Breast epithelium (tissue), 3 donors: ENCODE measurements at regions not wholly inside any gene's neighbourhood (a gene's known extent, or its start where the extent isn't known, plus 50 kb on each side); places are given as distances from the start of the nearest gene placed in this dataset.

Source experiments
- POLR2A ChIP-seq: fragments of 450-650 bp; IDR thresholded peaks from one replicate; pipeline ENCODE4 v1.6.1; 2016; ENCODE audit warnings: antibody characterized with exemption, mild to moderate bottlenecking, moderate library complexity
- POLR2AphosphoS5 ChIP-seq, 3 donors: sonication (generic); formaldehyde crosslinking; IDR thresholded peaks; one replicate each; pipeline ENCODE4 v1.6.1; 2017; ENCODE audit warnings: antibody characterized with exemption in 3 of 3
- TF ChIP-seq, protein P1 (sequence below), 3 donors: fragments of 450-650 bp; IDR thresholded peaks; one replicate each; pipeline ENCODE4 v1.5.1; 2016 to 2017; ENCODE audit warnings: antibody characterized with exemption in 3 of 3, mild to moderate bottlenecking in 3 of 3, moderate library complexity in 3 of 3

- TF ChIP-seq, protein P1, sequence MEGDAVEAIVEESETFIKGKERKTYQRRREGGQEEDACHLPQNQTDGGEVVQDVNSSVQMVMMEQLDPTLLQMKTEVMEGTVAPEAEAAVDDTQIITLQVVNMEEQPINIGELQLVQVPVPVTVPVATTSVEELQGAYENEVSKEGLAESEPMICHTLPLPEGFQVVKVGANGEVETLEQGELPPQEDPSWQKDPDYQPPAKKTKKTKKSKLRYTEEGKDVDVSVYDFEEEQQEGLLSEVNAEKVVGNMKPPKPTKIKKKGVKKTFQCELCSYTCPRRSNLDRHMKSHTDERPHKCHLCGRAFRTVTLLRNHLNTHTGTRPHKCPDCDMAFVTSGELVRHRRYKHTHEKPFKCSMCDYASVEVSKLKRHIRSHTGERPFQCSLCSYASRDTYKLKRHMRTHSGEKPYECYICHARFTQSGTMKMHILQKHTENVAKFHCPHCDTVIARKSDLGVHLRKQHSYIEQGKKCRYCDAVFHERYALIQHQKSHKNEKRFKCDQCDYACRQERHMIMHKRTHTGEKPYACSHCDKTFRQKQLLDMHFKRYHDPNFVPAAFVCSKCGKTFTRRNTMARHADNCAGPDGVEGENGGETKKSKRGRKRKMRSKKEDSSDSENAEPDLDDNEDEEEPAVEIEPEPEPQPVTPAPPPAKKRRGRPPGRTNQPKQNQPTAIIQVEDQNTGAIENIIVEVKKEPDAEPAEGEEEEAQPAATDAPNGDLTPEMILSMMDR (IDR thresholded peaks at IDR 0.05) = no peak
- TF ChIP-seq POLR2A (no peak), POLR2AphosphoS5 (IDR thresholded peaks at IDR 0.05) (no peak)
These were observed 361.7 kb upstream of the FAT1 start for GRCh38 chr4:187085339-187085738.
